ENCODE measurements at regions not wholly inside any gene's neighbourhood (a gene's known extent, or its start where the extent isn't known, plus 50 kb on each side); places are given as distances from the start of the nearest gene placed in this dataset.

GRCh38 chr16:26802440-26802839 is 264.3 kb upstream of the C16orf82 start:
- Histone ChIP-seq H3K9me2 (ENCODE audit: low read depth, low read length) (no peaks in the 10 kb centered on the region), H4K20me1 (ENCODE audit: insufficient read depth, low read length) (no peaks in the 10 kb centered on the region), H3K9me3 (ENCODE audit: low read length) (no peaks in the 10 kb centered on the region), H3K27ac (ENCODE audit: low read depth, low read length, poor library complexity, severe bottlenecking) (no peak overlapping the region), H3K27me3 (ENCODE audit: insufficient read depth, low read length) (0 out of 2 replicates have a peak, but pooled peaks cover 4% of the 10 kb centered on the region), H3K4me3 (ENCODE audit: low read depth, low read length, poor library complexity, severe bottlenecking) (no peak overlapping the region), H2AFZ (ENCODE audit: low read length) (no peak overlapping the region), H3K9ac (ENCODE audit: low read length) (no peak overlapping the region), H3K79me2 (ENCODE audit: insufficient read depth, low read length) (no peaks in the 10 kb centered on the region), H3K4me1 (ENCODE audit: insufficient read depth, low read length, severe bottlenecking) (no peaks in the 10 kb centered on the region), H3F3A (ENCODE audit: insufficient read depth, low read length) (no peaks in the 10 kb centered on the region), H3K36me3 (ENCODE audit: insufficient read depth, low read length) (no peaks in the 10 kb centered on the region), H3K4me2 (ENCODE audit: low read length) (no peak overlapping the region)
- no peak for TF ChIP-seq EZH2 (IDR thresholded peaks at IDR 0.05; ENCODE audit: borderline replicate concordance, low read length)
- TF ChIP-seq, protein P1, sequence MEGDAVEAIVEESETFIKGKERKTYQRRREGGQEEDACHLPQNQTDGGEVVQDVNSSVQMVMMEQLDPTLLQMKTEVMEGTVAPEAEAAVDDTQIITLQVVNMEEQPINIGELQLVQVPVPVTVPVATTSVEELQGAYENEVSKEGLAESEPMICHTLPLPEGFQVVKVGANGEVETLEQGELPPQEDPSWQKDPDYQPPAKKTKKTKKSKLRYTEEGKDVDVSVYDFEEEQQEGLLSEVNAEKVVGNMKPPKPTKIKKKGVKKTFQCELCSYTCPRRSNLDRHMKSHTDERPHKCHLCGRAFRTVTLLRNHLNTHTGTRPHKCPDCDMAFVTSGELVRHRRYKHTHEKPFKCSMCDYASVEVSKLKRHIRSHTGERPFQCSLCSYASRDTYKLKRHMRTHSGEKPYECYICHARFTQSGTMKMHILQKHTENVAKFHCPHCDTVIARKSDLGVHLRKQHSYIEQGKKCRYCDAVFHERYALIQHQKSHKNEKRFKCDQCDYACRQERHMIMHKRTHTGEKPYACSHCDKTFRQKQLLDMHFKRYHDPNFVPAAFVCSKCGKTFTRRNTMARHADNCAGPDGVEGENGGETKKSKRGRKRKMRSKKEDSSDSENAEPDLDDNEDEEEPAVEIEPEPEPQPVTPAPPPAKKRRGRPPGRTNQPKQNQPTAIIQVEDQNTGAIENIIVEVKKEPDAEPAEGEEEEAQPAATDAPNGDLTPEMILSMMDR (IDR thresholded peaks at IDR 0.05; ENCODE audit: low read length) = no peak

GRCh38 chr16:26802965-26803364 is 263.8 kb upstream of the C16orf82 start:
- Histone ChIP-seq H4K20me1 (ENCODE audit: insufficient read depth, low read length) (no peaks in the 10 kb centered on the region), H3K4me2 (ENCODE audit: low read length) (no peak overlapping the region), H3K36me3 (ENCODE audit: insufficient read depth, low read length) (no peaks in the 10 kb centered on the region), H3K27ac (ENCODE audit: low read depth, low read length, poor library complexity, severe bottlenecking) (no peak overlapping the region), H3K79me2 (ENCODE audit: insufficient read depth, low read length) (no peaks in the 10 kb centered on the region), H3K4me1 (ENCODE audit: insufficient read depth, low read length, severe bottlenecking) (no peaks in the 10 kb centered on the region), H3K9ac (ENCODE audit: low read length) (no peak overlapping the region), H3K4me3 (ENCODE audit: low read depth, low read length, poor library complexity, severe bottlenecking) (no peak overlapping the region), H3K27me3 (ENCODE audit: insufficient read depth, low read length) (0 out of 2 replicates have a peak, but pooled peaks cover 4% of the 10 kb centered on the region), H3K9me2 (ENCODE audit: low read depth, low read length) (no peaks in the 10 kb centered on the region), H3F3A (ENCODE audit: insufficient read depth, low read length) (no peaks in the 10 kb centered on the region), H3K9me3 (ENCODE audit: low read length) (no peaks in the 10 kb centered on the region), H2AFZ (ENCODE audit: low read length) (no peak overlapping the region)
- TF ChIP-seq EZH2 (IDR thresholded peaks at IDR 0.05; ENCODE audit: borderline replicate concordance, low read length) = no peak

- H3K4me2 ChIP-seq (ENCODE audit: low read length) = no peak overlapping the region
- TF ChIP-seq, protein P1 (IDR thresholded peaks at IDR 0.05; ENCODE audit: low read length) = no peak
- no peak for TF ChIP-seq EZH2 (IDR thresholded peaks at IDR 0.05; ENCODE audit: borderline replicate concordance, low read length)
- H3K36me3 ChIP-seq (ENCODE audit: insufficient read depth, low read length) = no peaks in the 10 kb centered on the region
- H3K27ac ChIP-seq (ENCODE audit: low read depth, low read length, poor library complexity, severe bottlenecking) = no peak overlapping the region
- no peaks in the 10 kb centered on the region for H3K4me1 ChIP-seq (ENCODE audit: insufficient read depth, low read length, severe bottlenecking)
- no peak overlapping the region for H2AFZ ChIP-seq (ENCODE audit: low read length)
- H3K9me3 ChIP-seq (ENCODE audit: low read length) = no peaks in the 10 kb centered on the region
- H3F3A ChIP-seq (ENCODE audit: insufficient read depth, low read length) = no peaks in the 10 kb centered on the region
- no peaks in the 10 kb centered on the region for H3K9me2 ChIP-seq (ENCODE audit: low read depth, low read length)
- H3K79me2 ChIP-seq (ENCODE audit: insufficient read depth, low read length) = no peaks in the 10 kb centered on the region
- H3K4me3 ChIP-seq (ENCODE audit: low read depth, low read length, poor library complexity, severe bottlenecking) = no peak overlapping the region
- no peaks in the 10 kb centered on the region for H3K27me3 ChIP-seq (ENCODE audit: insufficient read depth, low read length)
- H4K20me1 ChIP-seq (ENCODE audit: insufficient read depth, low read length) = no peaks in the 10 kb centered on the region
- H3K9ac ChIP-seq (ENCODE audit: low read length) = no peak overlapping the region
Observed at GRCh38 chr16:26806657-26807056, 260.1 kb upstream of the C16orf82 start.

- Histone ChIP-seq H3K36me3 (ENCODE audit: insufficient read depth, low read length) (no peaks in the 10 kb centered on the region), H3K4me1 (ENCODE audit: insufficient read depth, low read length, severe bottlenecking) (no peaks in the 10 kb centered on the region), H3K9ac (ENCODE audit: low read length) (no peak overlapping the region), H3K27me3 (ENCODE audit: insufficient read depth, low read length) (no peaks in the 10 kb centered on the region), H4K20me1 (ENCODE audit: insufficient read depth, low read length) (no peaks in the 10 kb centered on the region), H3K9me3 (ENCODE audit: low read length) (no peaks in the 10 kb centered on the region), H3K27ac (ENCODE audit: low read depth, low read length, poor library complexity, severe bottlenecking) (no peak overlapping the region), H3K9me2 (ENCODE audit: low read depth, low read length) (no peaks in the 10 kb centered on the region), H3K79me2 (ENCODE audit: insufficient read depth, low read length) (no peaks in the 10 kb centered on the region), H2AFZ (ENCODE audit: low read length) (no peak overlapping the region), H3F3A (ENCODE audit: insufficient read depth, low read length) (no peaks in the 10 kb centered on the region), H3K4me2 (ENCODE audit: low read length) (no peak overlapping the region), H3K4me3 (ENCODE audit: low read depth, low read length, poor library complexity, severe bottlenecking) (no peak overlapping the region)
- no peak for TF ChIP-seq EZH2 (IDR thresholded peaks at IDR 0.05; ENCODE audit: borderline replicate concordance, low read length)
- TF ChIP-seq, protein P1 (IDR thresholded peaks at IDR 0.05; ENCODE audit: low read length) = no peak
Observed at GRCh38 chr16:26809461-26809860, 257.3 kb upstream of the C16orf82 start.
